Stimulated activated CD8-positive, alpha-beta memory T cell treated with anti-CD3 and anti-CD28 coated beads, Interleukin-7, amount 100 ng/mL, for 24 hours (primary cell): ENCODE measurements at regions not wholly inside any gene's neighbourhood (a gene's known extent, or its start where the extent isn't known, plus 50 kb on each side); places are given as distances from the start of the nearest gene placed in this dataset.

ENCODE experiments used
- DNase-seq: peaks from one replicate; pipeline ENCODE4 v3.0.0-alpha.2; 2020; ENCODE audit warnings: low read depth

DNA sequence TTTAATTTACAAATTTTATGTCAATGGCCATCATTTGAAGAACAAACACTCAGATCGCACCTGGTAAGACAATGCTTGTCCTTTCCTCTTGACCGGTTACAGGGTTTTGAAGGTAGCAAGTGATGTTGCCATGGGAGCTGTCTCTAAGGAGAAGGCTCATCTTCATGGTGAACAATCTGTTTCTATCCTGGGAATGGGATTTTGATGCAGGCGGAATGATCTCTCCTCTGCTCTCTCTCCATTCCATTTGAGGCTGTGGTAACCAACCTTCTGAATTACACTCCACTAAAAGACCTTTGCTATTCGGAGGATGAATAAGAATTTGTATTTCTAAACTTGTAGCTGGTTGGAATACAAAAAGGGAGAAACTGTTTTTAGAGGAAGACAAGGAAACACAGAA, 57.9 kb upstream of the SLC5A9 start:
- no peak for DNase-seq

- DNase-seq: no peak
Observed at GRCh38 chr1:48160486-48161132, 61.9 kb upstream of the SLC5A9 start.

- no peak for DNase-seq
Observed at GRCh38 chr1:48139275-48139674, 83.2 kb upstream of the SLC5A9 start.

GRCh38 chr1:48127735-48128685, 94.5 kb upstream of the SLC5A9 start:
- no peak for DNase-seq

- no peak for DNase-seq
Observed at GRCh38 chr1:48123647-48124046, 98.9 kb upstream of the SLC5A9 start.

DNA sequence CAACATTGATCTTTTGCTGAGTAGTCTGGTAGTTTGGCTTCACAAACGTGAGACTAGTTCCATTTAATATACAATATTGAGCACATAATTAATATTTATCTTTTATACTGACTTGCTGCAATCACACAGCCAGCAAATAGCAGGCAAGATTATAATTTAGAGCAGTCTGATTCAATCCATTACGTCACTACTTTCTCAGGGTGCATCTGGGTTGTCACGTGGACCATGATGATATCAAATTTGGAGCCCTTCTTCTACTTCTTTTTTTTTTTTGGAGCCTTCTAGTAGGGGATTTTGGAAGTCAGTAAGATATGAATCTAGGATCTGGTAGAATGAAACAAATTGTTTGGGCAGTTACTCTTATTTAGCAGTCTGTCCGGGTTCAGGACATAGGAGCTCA, 100.6 kb upstream of the SLC5A9 start:
- no peak for DNase-seq

DNA sequence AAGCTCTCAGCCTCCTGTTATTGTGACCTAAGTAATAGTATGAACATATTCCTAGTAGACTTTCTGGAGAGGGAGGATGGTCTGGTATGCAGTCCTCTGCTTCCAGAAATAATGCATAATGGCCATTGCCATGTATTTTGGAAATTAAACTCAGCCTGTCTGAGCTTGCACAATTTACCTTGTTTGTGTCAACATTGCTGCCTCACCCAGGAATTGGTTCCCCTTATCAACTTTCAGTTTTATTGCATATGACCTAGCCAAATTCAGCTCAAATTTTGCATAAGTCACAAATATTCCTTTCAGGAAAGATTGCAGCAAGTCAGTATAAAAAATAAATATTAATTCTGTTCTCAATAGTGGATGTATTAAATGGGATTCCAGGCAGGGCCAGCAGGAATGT, 101.9 kb upstream of the SLC5A9 start:
- DNase-seq: no peak

- DNase-seq: no peak
Observed at GRCh38 chr1:48115835-48116234, 106.7 kb upstream of the SLC5A9 start.

GRCh38 chr1:48114596-48115382, 107.7 kb upstream of the SLC5A9 start:
- no peak for DNase-seq

DNA sequence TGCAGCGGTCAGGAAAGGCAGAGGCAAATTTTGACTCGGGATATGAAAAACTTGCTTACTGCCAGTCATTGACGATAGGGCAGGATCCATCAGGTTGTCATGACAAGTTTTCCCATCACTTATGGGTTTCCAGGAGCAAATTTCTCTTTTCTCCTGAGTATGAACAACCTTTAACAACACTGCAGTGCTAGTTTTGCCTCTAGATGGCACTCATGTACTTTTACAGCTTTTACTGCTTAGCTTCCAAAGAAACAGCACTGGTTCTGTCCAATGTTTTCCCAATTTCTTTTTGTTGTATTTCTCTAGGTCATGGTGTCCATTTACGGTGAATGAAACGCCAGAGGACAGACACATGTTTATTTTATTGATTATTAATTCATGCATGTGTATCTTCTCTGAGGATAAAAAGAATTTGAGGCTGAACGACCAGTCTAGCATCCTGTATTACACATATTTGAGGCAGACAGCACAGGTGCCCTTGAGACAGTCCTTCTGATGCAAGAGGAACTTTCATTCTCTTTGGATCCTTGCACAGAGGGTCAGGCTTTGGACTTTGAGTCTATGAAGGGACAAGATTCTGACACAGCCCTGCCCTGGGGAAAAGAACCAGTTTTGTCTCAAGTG, 112.3 kb upstream of the TRABD2B start:
- no peak for DNase-seq

- no peak for DNase-seq
Observed at GRCh38 chr1:48107516-48107915, 110.3 kb upstream of the TRABD2B start.

DNA sequence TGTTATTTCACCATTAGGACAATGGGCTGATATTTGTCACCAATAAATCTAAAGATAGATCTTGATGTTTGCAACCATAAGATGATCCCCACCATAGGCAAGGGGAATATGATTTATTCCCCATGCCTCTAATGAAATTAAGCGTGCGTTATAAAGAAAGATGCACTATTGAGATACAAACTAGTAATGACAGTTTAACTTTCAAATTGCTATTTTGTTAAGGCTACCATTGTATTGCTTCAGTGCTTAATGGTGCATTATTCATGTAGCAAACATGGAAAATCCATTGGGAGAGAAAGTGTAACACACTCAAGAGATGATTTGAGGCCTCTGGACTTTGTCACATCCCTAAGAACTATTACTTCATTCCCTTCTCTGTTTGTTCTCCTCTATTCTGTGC, 108.9 kb upstream of the TRABD2B start:
- no peak for DNase-seq

DNA sequence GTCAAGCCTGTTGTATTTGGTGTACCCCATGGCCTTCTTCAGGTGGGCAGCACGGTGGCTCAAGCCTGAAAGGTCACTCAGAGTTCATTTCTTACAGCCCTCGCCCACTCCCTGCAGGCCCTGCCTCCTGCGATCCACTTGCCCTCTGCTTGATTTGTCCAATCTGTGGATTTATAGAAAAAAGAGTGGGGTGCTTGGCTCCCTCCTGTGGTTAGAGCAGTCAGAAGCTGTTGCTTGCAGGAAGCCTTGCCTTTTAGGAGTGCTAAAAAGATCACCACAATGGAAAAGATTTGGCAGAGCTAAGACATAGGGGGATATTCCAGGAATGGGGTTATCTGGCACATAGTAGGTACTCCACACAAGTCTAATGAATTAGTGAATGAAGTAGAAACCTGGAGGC, 108.0 kb upstream of the TRABD2B start:
- no peak for DNase-seq

DNA sequence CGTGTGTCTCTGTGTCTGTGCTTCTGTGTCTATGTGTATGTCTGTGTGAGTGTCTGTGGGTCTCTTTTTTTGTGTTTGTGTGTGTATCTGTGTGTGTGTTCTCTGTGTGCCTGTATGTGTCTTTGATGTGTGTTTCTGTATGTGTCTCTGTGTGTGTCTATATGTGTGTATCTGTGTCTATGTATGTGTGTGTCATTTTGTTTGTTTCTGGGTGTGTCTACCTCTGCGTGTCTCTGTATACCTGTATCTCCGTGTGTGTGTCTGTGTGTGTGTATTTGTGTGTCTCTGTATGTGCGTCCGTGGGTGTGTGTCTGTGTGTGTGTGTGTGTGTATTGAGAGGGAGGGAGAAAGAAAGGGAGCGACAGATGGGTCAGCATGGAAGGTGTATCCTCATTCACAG, 106.3 kb upstream of the TRABD2B start:
- no peak for DNase-seq

- no peak for DNase-seq
Observed at GRCh38 chr1:48102766-48103165, 105.6 kb upstream of the TRABD2B start.

GRCh38 chr1:48099072-48099773, 102.0 kb upstream of the TRABD2B start:
- no peak for DNase-seq

DNA sequence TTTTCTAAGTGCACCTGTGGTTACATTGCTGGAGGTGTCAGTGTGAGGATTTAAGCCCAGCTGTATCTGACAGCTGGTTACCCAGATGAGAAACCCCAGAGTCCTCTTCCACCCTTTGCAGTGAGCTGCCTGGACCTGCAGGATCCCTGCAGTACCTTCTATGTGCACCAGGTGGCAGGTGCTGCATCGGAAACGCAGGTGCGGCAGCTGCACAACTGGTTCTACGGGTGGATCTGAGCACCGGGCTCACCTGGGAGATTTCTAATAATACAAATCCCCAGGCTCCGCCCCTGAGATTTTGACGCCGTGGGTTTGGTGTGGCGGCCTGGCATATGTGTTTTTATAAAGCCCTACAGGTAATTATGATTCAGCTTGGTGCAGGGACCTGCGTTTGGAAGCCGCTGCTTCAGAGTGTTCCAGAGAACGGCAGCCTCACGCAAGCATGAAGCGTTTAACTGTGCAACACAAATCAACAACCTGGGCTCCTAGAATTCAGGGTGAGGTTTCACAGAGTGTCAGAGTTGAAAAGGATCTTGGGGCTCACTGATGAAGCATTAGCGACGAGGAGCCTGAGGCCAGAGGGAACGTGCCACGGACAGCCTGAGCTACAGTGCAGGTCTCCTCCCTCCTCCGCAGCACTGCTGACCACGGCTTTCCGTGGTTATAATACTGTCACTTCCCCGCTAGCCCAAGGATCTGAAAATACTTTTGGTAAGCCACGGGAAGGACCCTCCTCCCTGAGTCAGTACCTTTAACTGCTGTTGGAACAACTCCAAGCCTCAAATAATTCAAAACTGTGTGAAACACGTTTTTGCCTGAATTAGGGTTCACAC, 96.7 kb upstream of the TRABD2B start:
- peak; percentile 44 for DNase-seq

- no peak for DNase-seq
Observed at GRCh38 chr1:48093147-48093546, 96.0 kb upstream of the TRABD2B start.

DNA sequence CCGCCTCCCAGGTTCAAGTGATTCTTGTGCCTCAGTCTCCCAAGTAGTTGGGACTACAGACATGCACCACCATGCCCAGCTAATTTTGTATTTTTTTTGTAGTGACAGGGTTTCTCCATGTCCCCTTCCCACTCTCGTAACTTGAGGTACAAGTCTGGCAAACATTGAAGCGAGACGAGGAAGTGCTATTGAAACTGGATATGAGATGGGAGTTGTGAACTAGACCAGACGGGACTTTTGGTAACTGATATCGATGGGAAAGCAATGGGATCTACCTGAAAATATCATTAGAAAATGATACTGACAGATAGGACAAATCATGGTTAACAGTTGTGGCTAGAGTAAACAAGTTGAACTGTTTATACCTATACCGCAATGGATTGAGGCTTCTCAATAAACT, 95.2 kb upstream of the TRABD2B start:
- DNase-seq: no peak

DNA sequence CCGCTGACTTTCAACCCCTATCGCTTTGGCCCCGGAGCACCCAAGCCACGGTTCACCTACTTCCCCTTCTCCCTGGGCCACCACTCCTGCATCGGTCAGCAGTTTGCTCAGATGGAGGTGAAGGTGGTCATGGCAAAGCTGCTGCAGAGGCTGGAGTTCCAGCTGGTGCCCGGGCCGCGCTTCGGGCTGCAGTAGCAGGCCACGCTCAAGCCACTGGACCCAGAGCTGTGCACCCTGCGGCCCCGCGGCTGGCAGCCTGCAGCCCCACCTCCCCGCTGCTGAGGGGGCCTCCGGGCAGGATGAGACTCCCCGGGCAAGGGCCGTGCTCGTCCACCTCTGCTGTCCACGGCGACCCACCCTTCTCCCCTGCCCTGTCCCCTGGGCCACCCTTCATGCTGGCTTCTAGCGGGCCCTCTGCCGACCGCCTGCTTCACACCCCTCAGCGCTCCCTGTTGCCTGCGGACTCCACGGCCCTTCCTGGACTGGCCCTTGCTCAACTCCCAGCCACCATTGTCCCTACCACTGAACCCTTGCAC, 92.2 kb upstream of the TRABD2B start:
- DNase-seq: no peak
